HepG2 (cell line): ENCODE measurements at regions not wholly inside any gene's neighbourhood (a gene's known extent, or its start where the extent isn't known, plus 50 kb on each side); places are given as distances from the start of the nearest gene placed in this dataset.
A peak's percentile ranks its signal among the peaks of the same experiment; 100 is the strongest.

Source experiments
- ATAC-seq: fragments of 200-7000 bp; cut with Tn5 transposase; 3 replicates; pipeline ENCODE4 v1.9.1; 2020; ENCODE audit warnings: mild to moderate bottlenecking, moderate library complexity
- BruUV-seq: library from RNA; stranded (reverse); fragments of 400-500 nt; replicated peaks from 2 replicates; lab custom pipeline; 2021; lab: Mats Ljungman, UMichigan
- CTCF ChIA-PET: fragments of 300-600 bp; formaldehyde crosslinking; extraction: SDS; loops from one replicate; lab custom pipeline; 2021; ENCODE audit warnings: low total read pairs, inconsistent platforms, low intra/inter-chr PET ratio; lab: Yijun Ruan, JAX
- POLR2A ChIA-PET: fragments of 350-600 bp; sonication (Branson Sonifier 250); formaldehyde crosslinking; loops from one replicate; lab custom pipeline; 2020; ENCODE audit warnings: antibody characterized with exemption, inconsistent platforms; lab: Yijun Ruan, JAX
- DNase-seq: peaks from one replicate; pipeline ENCODE4 v3.0.0-alpha.2; 2015; ENCODE audit warnings: low spot score
- FAIRE-seq: peaks from 3 replicates; lab custom pipeline; 2011; peaks lifted over from hg19 to GRCh38; lab: Jason Lieb, UNC
- H2AFZ ChIP-seq: one replicate; pipeline ENCODE4 v1.6.1; 2011; ENCODE audit warnings: low read length, inconsistent platforms
- H3K27ac ChIP-seq: fragments of 300-600 bp; 3 replicates; pipeline ENCODE4 v1.8.0; 2011; ENCODE audit warnings: mixed run types, mild to moderate bottlenecking, mixed read lengths, low read length, inconsistent platforms; ENCODE audit not compliant: insufficient read depth; ENCODE audit errors: extremely low read length
- H3K27me3 ChIP-seq, 2 experiments: fragments of 200-600 bp in 1 of 2; 2 replicates in 1 of 2; 3 replicates in 1 of 2; pipeline versions ENCODE4 v1.6.0 to v1.8.0; 2011; ENCODE audit warnings: low read length in 2 of 2, mild to moderate bottlenecking in 2 of 2, moderate library complexity in 2 of 2, inconsistent platforms in 1 of 2; ENCODE audit not compliant: insufficient read depth in 2 of 2, control insufficient read depth in 1 of 2
- H3K36me3 ChIP-seq, 2 experiments: fragments of 200-600 bp in 1 of 2; replicated peaks in 1 of 2; 2 replicates in 1 of 2; 3 replicates in 1 of 2; pipeline versions ENCODE4 v1.5.1 to v1.8.0; 2011; ENCODE audit warnings: low read length in 2 of 2, inconsistent platforms in 1 of 2; ENCODE audit not compliant: insufficient read depth in 2 of 2, control insufficient read depth in 1 of 2
- H3K4me1 ChIP-seq: 2 replicates; pipeline ENCODE4 v1.5.1; 2012; ENCODE audit warnings: low read length, inconsistent platforms; ENCODE audit not compliant: insufficient read depth
- H3K4me2 ChIP-seq: 2 replicates; pipeline ENCODE4 v1.6.0; 2011; ENCODE audit warnings: low read depth, low read length, inconsistent platforms
- H3K4me3 ChIP-seq, 3 experiments: fragments of 200-600 bp in 1 of 3; sonication (generic), shearing (Covaris generic) in 1 of 3; replicated peaks in 1 of 3; 2 replicates each; pipeline ENCODE4 v1.5.1; 2011 to 2016; ENCODE audit warnings: low read length in 3 of 3, inconsistent platforms in 2 of 3, low read depth in 2 of 3, mild to moderate bottlenecking in 2 of 3, control low read depth in 1 of 3, mixed read lengths in 1 of 3; ENCODE audit not compliant: insufficient read depth in 1 of 3
- H3K79me2 ChIP-seq: one replicate; pipeline ENCODE4 v1.6.1; 2011; ENCODE audit warnings: low read length, inconsistent platforms; ENCODE audit not compliant: insufficient read depth
- H3K9ac ChIP-seq: 2 replicates; pipeline ENCODE4 v1.6.0; 2011; ENCODE audit warnings: mild to moderate bottlenecking, low read depth, low read length, inconsistent platforms; ENCODE audit not compliant: insufficient read depth
- H3K9me3 ChIP-seq: 2 replicates; pipeline ENCODE4 v1.5.1; 2012; ENCODE audit warnings: mild to moderate bottlenecking, low read length
- H4K20me1 ChIP-seq: 2 replicates; pipeline ENCODE4 v1.6.0; 2011; ENCODE audit warnings: inconsistent platforms, mild to moderate bottlenecking, low read length, moderate library complexity; ENCODE audit not compliant: insufficient read depth
- ARNT2 ChIP-seq: sonication (generic); formaldehyde crosslinking; IDR thresholded peaks from 2 replicates; pipeline ENCODE4 v1.8.0; 2022; ENCODE audit warnings: mild to moderate bottlenecking, low read depth, missing genetic modification reagents, moderate library complexity
- CBX1 ChIP-seq: IDR thresholded peaks from one replicate; pipeline ENCODE4 v1.6.1; 2016; ENCODE audit warnings: antibody characterized with exemption, low read depth
- FOSL2 ChIP-seq: sonication (generic); formaldehyde crosslinking; IDR thresholded peaks from 2 replicates; pipeline ENCODE4 v1.4.0; 2020; ENCODE audit warnings: missing genetic modification reagents
- FOXO1 ChIP-seq: sonication (generic); formaldehyde crosslinking; IDR thresholded peaks from 2 replicates; pipeline ENCODE4 v1.4.0; 2020; ENCODE audit warnings: missing genetic modification reagents
- MAFF ChIP-seq: IDR thresholded peaks from 2 replicates; pipeline ENCODE4 v1.6.1; 2011; ENCODE audit warnings: low read depth, low read length, improper control_type of control experiment
- MAFK ChIP-seq, 2 experiments: IDR thresholded peaks in 1 of 2; conservative IDR thresholded peaks in 1 of 2; 2 replicates each; pipeline ENCODE4 v1.6.1; 2011; ENCODE audit warnings: improper control_type of control experiment in 2 of 2, low read length in 2 of 2
- MED1 ChIP-seq: sonication (generic); formaldehyde crosslinking; IDR thresholded peaks from 2 replicates; pipeline ENCODE4 v1.4.0; 2020; ENCODE audit warnings: missing genetic modification reagents
- PHB2 ChIP-seq: fragments of 450-650 bp; IDR thresholded peaks from 2 replicates; pipeline ENCODE4 v1.6.1; 2018; ENCODE audit not compliant: partially characterized antibody
- POLR2AphosphoS2 ChIP-seq: IDR thresholded peaks from 2 replicates; pipeline ENCODE4 v1.6.1; 2011; ENCODE audit warnings: low read depth, low read length, improper control_type of control experiment
- ZBTB7B ChIP-seq: sonication (generic); formaldehyde crosslinking; IDR thresholded peaks from 2 replicates; pipeline ENCODE4 v1.4.0; 2020; ENCODE audit warnings: missing genetic modification reagents
- ZFAT ChIP-seq: sonication (generic); formaldehyde crosslinking; conservative IDR thresholded peaks from 2 replicates; pipeline ENCODE4 v1.8.1; 2023; ENCODE audit warnings: missing genetic modification reagents, inconsistent platforms
- ZFP82 ChIP-seq: sonication (generic); formaldehyde crosslinking; IDR thresholded peaks from 2 replicates; pipeline ENCODE4 v1.5.1; 2020; ENCODE audit warnings: mild to moderate bottlenecking, missing genetic modification reagents, borderline replicate concordance
- ZNF432 ChIP-seq: sonication (generic); formaldehyde crosslinking; IDR thresholded peaks from 2 replicates; pipeline ENCODE4 v1.5.0; 2020; ENCODE audit warnings: missing genetic modification reagents, mild to moderate bottlenecking, borderline replicate concordance
- ZNF577 ChIP-seq: sonication (generic); formaldehyde crosslinking; IDR thresholded peaks from 2 replicates; pipeline ENCODE4 v1.4.0; 2020; ENCODE audit warnings: mild to moderate bottlenecking, low read depth, missing genetic modification reagents, borderline replicate concordance
- ZNF660 ChIP-seq: sonication (generic); formaldehyde crosslinking; IDR thresholded peaks from 2 replicates; pipeline ENCODE4 v1.5.1; 2020; ENCODE audit warnings: mild to moderate bottlenecking, low read depth, missing genetic modification reagents, borderline replicate concordance
- WGBS: methylation state at CpG from one replicate; pipeline ENCODE4 v1.1.6; 2017; ENCODE audit warnings: low lambda C conversion rate; 5-methylcytosine and 5-hydroxymethylcytosine counted together
- in situ Hi-C: cut with HindIII; loops from 2 replicates; pipeline ENCODE4 v1.10.0; 2017; ENCODE audit warnings: low pct_unique_long_range_greater_than_20kb; ENCODE audit not compliant: extremely low pct_ligation_motif_present
- intact Hi-C: fragments of 100-400 bp; cut with micrococcal nuclease; formaldehyde crosslinking; loops from one replicate; pipeline ENCODE4 v1.10.0; 2022; ENCODE audit not compliant: unreplicated experiment
- TF ChIP-seq, protein P1 (sequence below): IDR thresholded peaks from 2 replicates; pipeline ENCODE4 v1.6.1; 2016; ENCODE audit warnings: low read depth

DNA sequence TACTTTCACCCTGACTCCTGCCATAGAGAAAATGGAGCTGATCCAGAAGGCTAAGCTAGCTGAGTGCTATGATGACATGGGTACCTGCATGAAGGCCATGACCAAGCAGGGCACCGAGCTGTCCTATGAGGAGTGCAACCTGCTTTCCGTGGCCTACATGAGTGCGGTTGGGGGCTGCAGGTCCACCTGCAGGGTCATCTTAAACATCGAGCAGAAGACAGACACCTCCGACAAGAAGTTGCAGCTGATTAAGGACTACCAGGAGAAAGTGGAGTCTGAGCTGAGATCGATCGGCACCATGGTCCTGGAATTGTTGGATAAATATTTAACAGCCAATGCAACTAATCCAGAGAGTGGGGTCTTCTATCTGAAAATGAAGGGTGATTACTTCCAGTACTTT, 438.0 kb downstream of the TMA16 start:
- Histone ChIP-seq H3K36me3 (no peaks in the 10 kb centered on the region), H3K9me3 (no peaks in the 10 kb centered on the region), H3K9ac (no peak overlapping the region), H4K20me1 (no peaks in the 10 kb centered on the region), H3K79me2 (no peaks in the 10 kb centered on the region), H2AFZ (no peak overlapping the region)
- POLR2A ChIA-PET: no interaction called here
- intact Hi-C loops (no loop called here), in situ Hi-C loops (no loop called here)
- 27% methylated on average over 4 of the region's 7 CpGs for WGBS
- no TSS peak for BruUV-seq
- no peak for TF ChIP-seq ARNT2 (CRISPR knock-in tag)
- TF ChIP-seq, protein P1, sequence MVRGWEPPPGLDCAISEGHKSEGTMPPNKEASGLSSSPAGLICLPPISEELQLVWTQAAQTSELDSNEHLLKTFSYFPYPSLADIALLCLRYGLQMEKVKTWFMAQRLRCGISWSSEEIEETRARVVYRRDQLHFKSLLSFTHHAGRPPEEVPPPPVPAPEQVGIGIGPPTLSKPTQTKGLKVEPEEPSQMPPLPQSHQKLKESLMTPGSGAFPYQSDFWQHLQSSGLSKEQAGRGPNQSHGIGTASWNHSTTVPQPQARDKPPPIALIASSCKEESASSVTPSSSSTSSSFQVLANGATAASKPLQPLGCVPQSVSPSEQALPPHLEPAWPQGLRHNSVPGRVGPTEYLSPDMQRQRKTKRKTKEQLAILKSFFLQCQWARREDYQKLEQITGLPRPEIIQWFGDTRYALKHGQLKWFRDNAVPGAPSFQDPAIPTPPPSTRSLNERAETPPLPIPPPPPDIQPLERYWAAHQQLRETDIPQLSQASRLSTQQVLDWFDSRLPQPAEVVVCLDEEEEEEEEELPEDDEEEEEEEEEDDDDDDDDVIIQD (CRISPR knock-in tag): no peak
- TF ChIP-seq FOXO1: no peak
- no peak for TF ChIP-seq POLR2AphosphoS2
- no peak for TF ChIP-seq ZFP82 (CRISPR knock-in tag)
- TF ChIP-seq ZNF577 (CRISPR knock-in tag): no peak
- TF ChIP-seq MED1: no peak
- no peak for TF ChIP-seq PHB2
- TF ChIP-seq ZBTB7B (CRISPR knock-in tag): no peak
- TF ChIP-seq, all 625 proteins: peak for 0
- no peaks in the 10 kb centered on the region for H3K4me1 ChIP-seq
- FAIRE-seq (no peak), DNase-seq (no peak), ATAC-seq (no peak)
- H3K4me2 ChIP-seq: no peak overlapping the region
- H3K4me3 ChIP-seq: no peak overlapping the region
- no peak overlapping the region for H3K27ac ChIP-seq
- H3K27me3 ChIP-seq: no peaks in the 10 kb centered on the region
- CTCF ChIA-PET: no interaction called here

DNA sequence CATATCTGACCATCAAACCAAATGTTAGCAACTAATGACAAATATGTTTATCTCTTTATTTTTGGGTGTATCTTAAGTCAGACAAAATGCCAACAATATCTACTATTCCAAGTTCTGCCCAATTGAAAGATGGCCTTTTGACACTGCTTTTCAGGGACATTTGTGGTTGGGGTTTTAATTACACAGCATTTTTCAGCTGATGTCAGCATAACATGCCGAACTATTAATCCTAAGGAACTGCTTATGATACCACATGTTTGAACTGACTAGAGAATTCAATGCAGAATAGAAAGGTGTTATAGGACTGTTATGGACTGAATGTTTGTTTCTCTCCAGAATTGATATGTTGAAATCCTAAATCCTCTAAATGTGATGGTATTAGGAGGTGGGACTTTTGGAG, 445.1 kb downstream of the TMA16 start:
- no peak overlapping the region for H3K4me2 ChIP-seq
- ATAC-seq (no peak), DNase-seq (no peak), FAIRE-seq (no peak)
- no peaks in the 10 kb centered on the region for H3K9me3 ChIP-seq
- no peaks in the 10 kb centered on the region for H4K20me1 ChIP-seq
- WGBS: 0% methylated on average over 1 of the region's 1 CpG
- no peaks in the 10 kb centered on the region for H3K79me2 ChIP-seq
- H3K36me3 ChIP-seq: no peaks in the 10 kb centered on the region
- no peak overlapping the region for H2AFZ ChIP-seq
- TF ChIP-seq ZFAT (CRISPR knock-in tag) (no peak), FOSL2 (CRISPR knock-in tag) (no peak), MAFF (peak; percentile 91), ZNF660 (no peak), ZNF432 (CRISPR knock-in tag) (no peak), MAFK (conservative IDR thresholded peaks at IDR 0.05 in 1 of 2, IDR thresholded peaks at IDR 0.05 in 1 of 2; ENCODE audit: low read length in 2 of 2) (peak; percentile 89 to 96), CBX1 (no peak)
- POLR2A ChIA-PET: no interaction called here
- BruUV-seq: no TSS peak
- no peaks in the 10 kb centered on the region for H3K4me1 ChIP-seq
- no peak overlapping the region for H3K27ac ChIP-seq
- in situ Hi-C loops (no loop called here), intact Hi-C loops (no loop called here)
- no peak overlapping the region for H3K9ac ChIP-seq
- no peaks in the 10 kb centered on the region for H3K27me3 ChIP-seq
- CTCF ChIA-PET: no interaction called here
- H3K4me3 ChIP-seq: no peak overlapping the region
